Mononuclear cell (primary cell): ENCODE measurements at regions not wholly inside any gene's neighbourhood (a gene's known extent, or its start where the extent isn't known, plus 50 kb on each side); places are given as distances from the start of the nearest gene placed in this dataset.
"Not testable (repeated sequence)": the region's sequence is repeated elsewhere in the genome, so short reads cannot be mapped to it uniquely, and the experiment has no call there.

Source experiments
- H3K27me3 ChIP-seq: 2 replicates; pipeline ENCODE4 v1.6.0; 2011; ENCODE audit warnings: low read length, control low read depth; ENCODE audit not compliant: insufficient read depth
- H3K4me1 ChIP-seq: 2 replicates; pipeline ENCODE4 v1.5.1; 2011; ENCODE audit warnings: mild to moderate bottlenecking, low read length, control low read depth; ENCODE audit not compliant: insufficient read depth
- H3K4me3 ChIP-seq: 2 replicates; pipeline ENCODE4 v1.5.1; 2011; ENCODE audit warnings: mild to moderate bottlenecking, low read length, moderate library complexity
- H3K9me3 ChIP-seq: 2 replicates; pipeline ENCODE4 v1.5.1; 2011; ENCODE audit warnings: low read depth, mild to moderate bottlenecking, control low read depth, low read length

DNA sequence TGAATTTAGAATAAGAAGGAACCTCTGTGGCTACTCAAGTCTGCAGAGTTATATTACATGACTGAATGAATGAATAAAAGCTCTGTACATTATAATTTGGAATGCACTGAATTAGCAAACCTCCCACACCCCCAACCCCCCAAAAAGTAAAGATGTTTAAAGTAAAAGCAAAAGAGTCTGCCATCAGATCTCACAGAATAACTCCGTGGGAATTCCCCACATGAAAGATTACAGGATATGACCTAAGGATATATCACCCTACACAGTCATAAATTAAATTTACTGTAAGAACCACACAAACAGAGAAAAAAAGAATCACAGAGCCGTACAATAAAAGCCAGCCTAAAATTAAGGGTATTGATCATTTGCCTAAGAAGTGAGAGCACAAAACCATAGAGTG lies 587.3 kb downstream of the PTPRC start:
- Histone ChIP-seq H3K4me3 (no peak overlapping the region), H3K4me1 (no peaks in the 10 kb centered on the region), H3K27me3 (no peaks in the 10 kb centered on the region), H3K9me3 (no peaks in the 10 kb centered on the region)

DNA sequence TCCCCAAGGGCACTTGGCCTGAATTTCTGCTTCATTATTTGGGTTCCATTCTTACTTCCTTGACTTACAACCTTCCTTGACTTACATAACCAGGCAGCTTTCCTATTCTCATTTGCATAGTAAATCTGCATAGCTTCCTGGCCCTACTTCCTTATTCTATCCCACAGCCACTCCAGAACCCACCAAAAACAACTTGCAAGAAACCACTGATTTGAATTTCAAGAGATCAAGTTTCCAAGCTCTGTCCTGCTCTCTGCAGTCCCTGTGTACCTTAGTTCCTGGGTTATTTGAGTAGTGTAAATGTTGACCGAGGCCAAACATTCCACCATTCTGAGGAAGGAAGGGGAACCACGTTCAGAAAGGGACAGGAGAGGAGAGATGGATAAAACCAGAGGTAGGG lies 603.3 kb downstream of the PTPRC start:
- no peak overlapping the region for H3K4me3 ChIP-seq
- no peaks in the 10 kb centered on the region for H3K27me3 ChIP-seq
- H3K4me1 ChIP-seq = peaks cover 10% of the 10 kb centered on the region
- no peaks in the 10 kb centered on the region for H3K9me3 ChIP-seq

DNA sequence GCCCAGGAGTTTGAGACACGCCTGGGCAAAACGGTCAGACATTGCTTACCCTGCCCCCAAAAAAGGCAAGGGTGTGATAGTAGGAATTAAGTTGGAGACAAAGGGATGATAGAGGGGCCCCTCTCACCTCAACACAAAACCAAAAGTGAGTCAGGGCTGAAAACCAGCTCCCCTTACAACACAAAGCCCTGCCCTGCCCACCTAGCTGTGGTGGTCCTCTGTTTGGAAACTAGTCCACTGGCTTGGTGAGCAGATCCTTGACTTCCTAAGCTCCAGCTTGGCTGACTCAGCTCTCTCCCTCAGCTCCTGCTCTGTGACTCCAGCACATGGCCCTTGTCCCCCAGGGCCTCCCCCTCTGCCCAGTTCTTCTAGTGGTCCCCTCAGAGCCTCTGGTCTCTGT lies 603.8 kb downstream of the PTPRC start:
- Histone ChIP-seq H3K9me3 (no peaks in the 10 kb centered on the region), H3K4me3 (no peak overlapping the region), H3K4me1 (peaks cover 10% of the 10 kb centered on the region), H3K27me3 (no peaks in the 10 kb centered on the region)

DNA sequence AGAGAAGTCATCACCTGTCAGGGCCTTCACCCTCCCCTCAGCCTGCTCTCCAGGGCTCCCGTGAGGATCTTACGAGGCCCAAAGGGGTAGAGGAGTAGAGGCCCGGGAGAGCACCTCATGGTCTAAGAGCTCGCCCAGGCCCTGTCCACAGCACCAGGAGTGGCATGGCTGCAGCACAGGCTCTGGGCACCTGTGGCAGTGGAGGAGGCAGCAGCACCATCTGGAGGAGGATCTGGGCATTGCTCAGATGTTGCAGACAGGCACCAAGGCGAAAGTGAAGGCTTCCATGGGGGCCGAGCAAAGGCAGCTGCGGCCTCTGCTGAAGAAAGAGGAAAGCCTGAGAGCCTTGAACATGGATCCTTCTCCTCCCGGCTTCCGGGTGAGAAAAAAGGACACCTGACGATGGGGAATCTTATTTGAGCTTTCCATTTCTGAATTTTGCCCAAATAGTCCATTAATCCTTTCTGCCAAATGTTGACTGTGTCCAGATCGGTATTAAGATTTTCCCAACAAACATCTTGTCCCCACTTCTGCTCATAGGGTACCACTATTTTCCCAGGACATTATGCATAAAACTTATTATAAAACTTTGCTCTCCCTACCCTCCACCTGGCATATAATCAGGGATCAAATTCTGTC lies 604.7 kb downstream of the PTPRC start:
- Histone ChIP-seq H3K27me3 (no peaks in the 10 kb centered on the region), H3K4me1 (peaks cover 10% of the 10 kb centered on the region), H3K4me3 (no peak overlapping the region), H3K9me3 (no peaks in the 10 kb centered on the region)

DNA sequence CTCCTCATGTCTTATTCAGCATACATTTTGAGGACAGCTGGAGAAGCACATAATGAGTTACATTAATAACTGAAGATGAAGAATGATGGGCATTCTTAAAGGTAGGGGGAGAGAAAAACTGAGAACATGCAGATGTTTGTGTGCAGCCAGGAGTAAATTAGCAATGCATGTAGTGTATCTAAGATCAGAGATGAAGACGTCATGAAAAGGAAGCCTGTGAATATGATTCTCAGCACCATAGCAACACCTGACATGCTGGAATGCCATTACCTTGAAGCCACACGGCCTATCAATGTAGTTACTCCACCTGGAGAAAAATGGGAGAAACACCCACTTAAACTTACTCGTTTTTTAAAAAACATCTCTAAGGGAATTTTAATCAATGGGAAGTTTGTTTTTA lies 607.1 kb downstream of the PTPRC start:
- Histone ChIP-seq H3K4me1 (peaks cover 10% of the 10 kb centered on the region), H3K27me3 (no peaks in the 10 kb centered on the region), H3K9me3 (no peaks in the 10 kb centered on the region), H3K4me3 (no peak overlapping the region)

DNA sequence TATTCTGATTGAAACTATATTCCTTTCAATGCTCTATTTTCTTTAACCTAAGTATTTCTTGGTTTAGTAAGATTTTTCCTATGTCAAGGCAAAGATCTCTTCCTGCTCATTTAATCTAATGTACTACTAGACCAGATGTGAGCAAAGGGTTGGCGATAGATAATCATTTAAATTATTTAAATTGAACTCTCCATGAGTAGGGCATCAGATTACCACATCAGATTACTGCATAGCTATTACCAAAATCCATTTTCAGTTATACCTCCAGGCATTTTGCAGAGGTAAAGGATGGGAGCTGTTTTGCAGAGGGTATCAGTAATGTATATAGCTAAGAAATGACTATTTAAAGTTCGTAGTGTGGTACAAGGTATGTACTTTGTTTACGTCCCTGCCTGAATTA lies 607.9 kb downstream of the PTPRC start:
- no peak overlapping the region for H3K4me3 ChIP-seq
- peaks cover 10% of the 10 kb centered on the region for H3K4me1 ChIP-seq
- no peaks in the 10 kb centered on the region for H3K27me3 ChIP-seq
- no peaks in the 10 kb centered on the region for H3K9me3 ChIP-seq

DNA sequence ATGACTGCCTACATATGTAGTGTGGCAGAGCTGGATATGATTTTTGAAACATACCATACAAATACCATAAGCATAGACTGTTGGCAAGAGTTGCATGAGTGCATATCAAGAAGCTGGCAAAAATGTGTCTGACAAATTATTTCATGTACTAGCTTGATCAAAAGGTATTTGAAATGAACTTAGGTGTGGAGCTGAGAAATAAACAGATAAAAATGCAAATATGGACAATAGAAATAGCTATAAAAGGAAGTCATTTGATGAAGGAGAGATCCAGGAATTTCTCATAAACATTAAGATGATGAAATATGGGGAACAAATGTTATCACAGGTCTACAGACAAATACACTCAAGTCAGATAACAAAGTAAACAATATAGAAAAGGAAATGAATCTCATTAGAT lies 609.1 kb downstream of the PTPRC start:
- Histone ChIP-seq H3K4me3 (no peak overlapping the region), H3K9me3 (no peaks in the 10 kb centered on the region), H3K27me3 (no peaks in the 10 kb centered on the region), H3K4me1 (no peaks in the 10 kb centered on the region)

DNA sequence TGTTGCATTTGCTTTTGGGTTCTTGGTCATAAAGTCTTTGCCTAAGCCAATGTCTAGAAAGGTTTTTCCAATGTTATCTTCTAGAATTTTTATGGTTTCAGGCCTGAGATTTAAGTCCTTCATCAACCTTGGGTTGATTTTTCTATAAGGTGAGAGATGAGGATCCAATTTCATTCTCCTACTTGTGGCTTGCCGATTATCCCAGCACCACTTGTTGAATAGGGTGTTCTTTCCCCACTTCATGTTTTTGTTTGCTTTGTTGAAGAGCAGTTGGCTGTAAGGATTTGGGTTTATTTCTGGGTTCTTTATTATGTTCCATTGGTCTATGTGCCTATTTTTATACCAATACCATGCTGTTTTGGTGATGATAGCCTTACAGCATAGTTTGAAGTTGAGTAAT lies 615.2 kb downstream of the PTPRC start:
- H3K4me3 ChIP-seq, H3K9me3 ChIP-seq, H3K27me3 ChIP-seq, H3K4me1 ChIP-seq: not testable (repeated sequence)

DNA sequence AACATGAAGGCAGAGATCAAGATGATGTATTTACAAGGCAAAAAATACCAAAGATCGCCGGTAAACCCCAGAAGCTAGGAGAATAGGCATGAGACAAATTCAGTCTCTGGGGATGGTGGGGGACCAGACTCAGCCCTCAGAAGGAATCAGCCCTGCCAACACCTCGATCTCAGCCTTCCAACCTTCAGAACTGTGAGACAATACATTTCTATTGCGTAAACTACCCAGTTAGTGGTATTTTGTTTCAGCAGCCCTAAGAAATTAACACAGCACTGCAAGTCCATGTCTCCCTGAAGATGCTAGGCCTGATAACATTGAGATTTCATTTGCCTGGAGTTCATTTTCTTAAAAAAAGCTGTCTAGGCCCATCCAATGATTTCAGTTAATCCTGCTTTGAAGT lies 622.5 kb downstream of the PTPRC start:
- no peaks in the 10 kb centered on the region for H3K4me1 ChIP-seq
- H3K27me3 ChIP-seq = no peaks in the 10 kb centered on the region
- H3K9me3 ChIP-seq = no peaks in the 10 kb centered on the region
- H3K4me3 ChIP-seq = no peak overlapping the region

DNA sequence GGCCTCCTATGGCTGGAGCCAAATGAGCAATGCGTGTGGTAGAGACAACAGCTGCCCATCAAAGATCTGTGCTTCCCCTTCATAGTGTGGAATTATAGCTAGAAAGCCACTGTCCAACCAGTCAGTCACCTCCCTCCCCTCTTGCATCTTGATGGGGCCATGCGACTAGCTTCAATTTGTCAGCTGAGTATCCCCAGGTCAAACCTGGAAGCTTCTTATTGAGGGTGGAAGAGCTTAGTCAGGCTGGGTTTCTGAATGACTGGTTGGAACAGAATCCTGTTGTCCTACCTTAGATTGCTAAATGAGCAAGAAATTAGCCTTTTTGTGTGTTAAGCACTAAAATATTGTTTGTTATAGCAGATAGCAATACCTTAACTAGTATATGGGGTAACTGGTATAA lies 625.4 kb downstream of the PTPRC start:
- H3K4me3 ChIP-seq = no peak overlapping the region
- H3K9me3 ChIP-seq = no peaks in the 10 kb centered on the region
- no peaks in the 10 kb centered on the region for H3K27me3 ChIP-seq
- H3K4me1 ChIP-seq = no peaks in the 10 kb centered on the region

DNA sequence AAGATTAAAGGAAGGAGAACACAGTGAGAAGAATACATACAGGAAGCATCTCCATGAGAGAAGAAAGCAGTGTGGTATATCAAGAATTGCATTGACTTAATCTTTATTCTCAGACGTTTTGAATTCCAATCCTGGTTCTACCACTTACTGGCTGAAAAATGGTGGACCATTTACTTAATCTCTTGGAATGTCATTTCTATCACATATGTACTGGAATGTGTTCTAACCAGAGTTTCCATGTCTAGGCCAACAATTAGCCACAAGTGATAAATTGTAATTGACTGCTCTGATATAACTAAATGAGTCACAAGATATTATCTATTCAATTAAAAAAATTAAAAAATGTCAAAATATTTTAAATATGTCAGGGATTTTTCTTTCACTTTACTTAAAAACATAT lies 626.1 kb downstream of the PTPRC start:
- Histone ChIP-seq H3K27me3 (no peaks in the 10 kb centered on the region), H3K4me1 (no peaks in the 10 kb centered on the region), H3K4me3 (no peak overlapping the region), H3K9me3 (no peaks in the 10 kb centered on the region)

DNA sequence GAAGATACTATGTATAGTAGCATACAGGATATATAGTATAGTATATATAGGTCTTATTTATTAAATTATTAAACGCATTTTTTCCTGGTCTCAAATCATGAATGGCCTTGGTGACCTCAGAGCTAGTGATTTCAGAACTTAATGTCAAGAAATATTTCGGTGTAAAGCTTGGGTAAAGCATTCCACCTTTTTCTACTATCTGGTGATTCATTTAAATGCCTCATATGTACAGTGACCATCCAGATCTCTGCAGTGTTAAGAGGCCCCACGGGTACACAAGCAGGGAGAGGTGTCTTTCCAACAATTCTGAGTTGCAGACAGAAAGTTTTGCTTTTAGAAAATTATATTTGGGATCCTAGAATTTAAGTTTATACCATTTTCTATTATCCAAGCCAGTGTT lies 626.5 kb downstream of the PTPRC start:
- Histone ChIP-seq H3K4me1 (no peaks in the 10 kb centered on the region), H3K27me3 (no peaks in the 10 kb centered on the region), H3K4me3 (no peak overlapping the region), H3K9me3 (no peaks in the 10 kb centered on the region)

DNA sequence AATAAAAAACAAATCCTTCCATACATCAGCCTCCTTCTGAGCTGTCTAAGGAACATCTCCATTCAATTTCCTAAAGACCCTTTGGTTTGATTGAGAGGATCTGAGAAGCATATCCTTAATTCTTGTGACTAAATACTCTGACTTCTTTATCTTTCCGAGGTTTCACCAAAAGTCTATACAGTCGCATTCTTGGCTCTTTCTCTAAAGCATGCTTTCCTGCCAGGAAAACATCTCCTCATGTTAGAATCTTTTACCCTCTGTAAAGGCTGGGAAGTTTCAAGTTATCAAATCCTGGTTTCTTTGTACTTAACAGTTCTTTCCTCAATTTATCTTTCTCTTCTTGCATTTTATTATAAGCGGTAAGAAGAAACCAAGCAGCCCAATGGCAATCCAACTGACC lies 630.4 kb downstream of the PTPRC start:
- H3K4me1 ChIP-seq = no peaks in the 10 kb centered on the region
- no peaks in the 10 kb centered on the region for H3K9me3 ChIP-seq
- no peak overlapping the region for H3K4me3 ChIP-seq
- H3K27me3 ChIP-seq = no peaks in the 10 kb centered on the region

DNA sequence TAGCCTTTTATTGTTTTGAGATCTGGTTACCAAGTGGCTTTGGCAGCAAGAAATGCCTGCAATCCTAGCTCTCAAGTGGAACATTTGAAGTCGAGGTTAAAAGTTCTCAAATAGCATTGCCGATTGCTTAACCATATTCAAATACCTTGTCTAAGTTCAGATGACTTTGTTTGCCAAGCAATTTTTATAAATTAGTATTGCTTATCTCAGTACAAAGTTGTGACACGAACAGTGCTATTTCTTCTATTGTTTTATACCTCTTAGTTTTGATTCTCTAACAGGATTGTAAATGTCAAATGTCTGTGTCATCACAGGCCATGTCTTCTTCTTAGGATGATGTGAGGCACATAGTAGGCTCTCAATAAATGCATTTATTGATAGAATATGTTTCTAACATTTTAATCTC lies 633.3 kb downstream of the PTPRC start:
- no peaks in the 10 kb centered on the region for H3K9me3 ChIP-seq
- H3K4me3 ChIP-seq = no peak overlapping the region
- no peaks in the 10 kb centered on the region for H3K27me3 ChIP-seq
- H3K4me1 ChIP-seq = no peaks in the 10 kb centered on the region

DNA sequence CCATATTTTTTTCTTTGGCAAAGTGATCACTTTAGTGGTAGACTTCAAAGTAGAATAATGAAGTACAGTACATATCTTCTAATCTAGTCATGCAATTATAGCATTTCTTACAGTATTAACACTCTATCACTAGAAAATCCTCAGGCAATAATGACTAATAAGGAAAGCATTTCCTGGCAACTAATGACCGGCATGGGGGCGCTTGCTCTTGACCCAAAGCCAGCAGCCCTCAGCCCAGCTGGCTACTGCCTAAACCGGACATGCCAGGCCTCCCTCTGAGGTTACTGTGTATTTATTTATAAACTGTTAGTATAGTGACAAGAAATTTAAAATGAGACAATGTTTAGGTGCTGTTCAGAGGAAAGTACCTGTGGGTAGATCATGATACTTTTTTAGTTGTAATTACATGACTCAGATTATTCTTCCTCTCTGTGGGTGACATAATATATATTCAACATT lies 633.8 kb downstream of the PTPRC start:
- H3K4me1 ChIP-seq = no peaks in the 10 kb centered on the region
- H3K4me3 ChIP-seq = no peak overlapping the region
- no peaks in the 10 kb centered on the region for H3K9me3 ChIP-seq
- H3K27me3 ChIP-seq = no peaks in the 10 kb centered on the region

DNA sequence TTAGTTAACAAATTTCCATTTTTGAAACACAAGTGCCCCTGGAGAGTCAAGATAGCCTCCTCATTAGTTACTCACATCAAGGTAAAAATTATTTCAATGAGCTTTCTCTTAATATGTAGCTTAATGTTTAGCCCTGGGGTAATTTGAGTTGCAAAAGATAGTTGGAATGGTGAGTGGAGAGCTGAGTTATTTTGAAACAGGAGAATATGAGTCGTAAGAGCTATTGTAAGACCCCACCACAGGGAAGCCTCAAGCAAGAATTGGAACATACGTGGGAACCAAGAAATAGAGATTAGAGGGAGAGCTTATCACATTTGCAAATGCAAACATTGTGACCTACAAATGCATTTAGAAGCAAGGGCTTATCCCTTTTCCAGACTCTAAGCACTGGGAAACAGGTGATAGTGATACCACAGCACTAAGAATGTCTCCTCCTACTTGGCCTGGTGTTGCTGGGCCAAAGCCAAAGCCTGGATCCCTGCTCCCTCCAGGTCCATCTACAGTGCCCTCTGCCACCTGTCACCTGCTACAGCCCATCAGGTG lies 635.1 kb downstream of the PTPRC start:
- Histone ChIP-seq H3K4me1 (peaks cover under 1% of the 10 kb centered on the region), H3K9me3 (no peaks in the 10 kb centered on the region), H3K4me3 (no peak overlapping the region), H3K27me3 (no peaks in the 10 kb centered on the region)
